ENCODE measurements at regions not wholly inside any gene's neighbourhood (a gene's known extent, or its start where the extent isn't known, plus 50 kb on each side); places are given as distances from the start of the nearest gene placed in this dataset.

- TF ChIP-seq, protein P1, sequence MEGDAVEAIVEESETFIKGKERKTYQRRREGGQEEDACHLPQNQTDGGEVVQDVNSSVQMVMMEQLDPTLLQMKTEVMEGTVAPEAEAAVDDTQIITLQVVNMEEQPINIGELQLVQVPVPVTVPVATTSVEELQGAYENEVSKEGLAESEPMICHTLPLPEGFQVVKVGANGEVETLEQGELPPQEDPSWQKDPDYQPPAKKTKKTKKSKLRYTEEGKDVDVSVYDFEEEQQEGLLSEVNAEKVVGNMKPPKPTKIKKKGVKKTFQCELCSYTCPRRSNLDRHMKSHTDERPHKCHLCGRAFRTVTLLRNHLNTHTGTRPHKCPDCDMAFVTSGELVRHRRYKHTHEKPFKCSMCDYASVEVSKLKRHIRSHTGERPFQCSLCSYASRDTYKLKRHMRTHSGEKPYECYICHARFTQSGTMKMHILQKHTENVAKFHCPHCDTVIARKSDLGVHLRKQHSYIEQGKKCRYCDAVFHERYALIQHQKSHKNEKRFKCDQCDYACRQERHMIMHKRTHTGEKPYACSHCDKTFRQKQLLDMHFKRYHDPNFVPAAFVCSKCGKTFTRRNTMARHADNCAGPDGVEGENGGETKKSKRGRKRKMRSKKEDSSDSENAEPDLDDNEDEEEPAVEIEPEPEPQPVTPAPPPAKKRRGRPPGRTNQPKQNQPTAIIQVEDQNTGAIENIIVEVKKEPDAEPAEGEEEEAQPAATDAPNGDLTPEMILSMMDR (IDR thresholded peaks at IDR 0.05): no peak
- TF ChIP-seq POLR2A (IDR thresholded peaks at IDR 0.05): no peak
These were observed 229.4 kb downstream of the FNDC1 start for GRCh38 chr6:159398633-159399032.
